ENCODE measurements at regions not wholly inside any gene's neighbourhood (a gene's known extent, or its start where the extent isn't known, plus 50 kb on each side); places are given as distances from the start of the nearest gene placed in this dataset.

DNA sequence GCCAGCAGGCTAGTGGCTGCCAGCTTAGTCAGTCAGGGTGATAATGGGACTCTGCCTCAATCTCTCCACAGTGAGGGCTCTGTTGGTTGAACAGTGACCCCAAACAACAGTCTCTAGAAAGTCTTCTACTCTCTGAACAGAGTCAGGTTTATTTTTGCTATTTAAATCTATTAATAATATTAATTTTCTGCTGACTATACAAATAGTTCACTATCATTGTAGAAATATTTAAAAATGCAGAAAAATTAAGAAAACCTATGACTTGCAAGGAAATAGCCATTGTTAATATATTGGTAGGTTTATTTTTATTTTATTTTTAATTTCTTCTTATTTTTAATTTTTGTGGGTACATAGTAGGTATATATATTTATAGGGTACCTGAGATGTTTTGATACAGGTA lies 67.9 kb upstream of the AADAT start:
- TF ChIP-seq POLR2A (IDR thresholded peaks at IDR 0.05; ENCODE audit: low read length) (no peak), RCOR1 (IDR thresholded peaks at IDR 0.05; ENCODE audit: low read depth, low read length) (no peak), RFX5 (IDR thresholded peaks at IDR 0.05) (no peak), KDM1A (IDR thresholded peaks at IDR 0.05; ENCODE audit: low read depth) (no peak), NR3C1 (IDR thresholded peaks at IDR 0.05) (no peak), RARB (CRISPR knock-in tag; IDR thresholded peaks at IDR 0.05) (no peak), JUN (IDR thresholded peaks at IDR 0.05) (no peak), ZSCAN20 (CRISPR knock-in tag; IDR thresholded peaks at IDR 0.05) (no peak)
- TF ChIP-seq, protein P1, sequence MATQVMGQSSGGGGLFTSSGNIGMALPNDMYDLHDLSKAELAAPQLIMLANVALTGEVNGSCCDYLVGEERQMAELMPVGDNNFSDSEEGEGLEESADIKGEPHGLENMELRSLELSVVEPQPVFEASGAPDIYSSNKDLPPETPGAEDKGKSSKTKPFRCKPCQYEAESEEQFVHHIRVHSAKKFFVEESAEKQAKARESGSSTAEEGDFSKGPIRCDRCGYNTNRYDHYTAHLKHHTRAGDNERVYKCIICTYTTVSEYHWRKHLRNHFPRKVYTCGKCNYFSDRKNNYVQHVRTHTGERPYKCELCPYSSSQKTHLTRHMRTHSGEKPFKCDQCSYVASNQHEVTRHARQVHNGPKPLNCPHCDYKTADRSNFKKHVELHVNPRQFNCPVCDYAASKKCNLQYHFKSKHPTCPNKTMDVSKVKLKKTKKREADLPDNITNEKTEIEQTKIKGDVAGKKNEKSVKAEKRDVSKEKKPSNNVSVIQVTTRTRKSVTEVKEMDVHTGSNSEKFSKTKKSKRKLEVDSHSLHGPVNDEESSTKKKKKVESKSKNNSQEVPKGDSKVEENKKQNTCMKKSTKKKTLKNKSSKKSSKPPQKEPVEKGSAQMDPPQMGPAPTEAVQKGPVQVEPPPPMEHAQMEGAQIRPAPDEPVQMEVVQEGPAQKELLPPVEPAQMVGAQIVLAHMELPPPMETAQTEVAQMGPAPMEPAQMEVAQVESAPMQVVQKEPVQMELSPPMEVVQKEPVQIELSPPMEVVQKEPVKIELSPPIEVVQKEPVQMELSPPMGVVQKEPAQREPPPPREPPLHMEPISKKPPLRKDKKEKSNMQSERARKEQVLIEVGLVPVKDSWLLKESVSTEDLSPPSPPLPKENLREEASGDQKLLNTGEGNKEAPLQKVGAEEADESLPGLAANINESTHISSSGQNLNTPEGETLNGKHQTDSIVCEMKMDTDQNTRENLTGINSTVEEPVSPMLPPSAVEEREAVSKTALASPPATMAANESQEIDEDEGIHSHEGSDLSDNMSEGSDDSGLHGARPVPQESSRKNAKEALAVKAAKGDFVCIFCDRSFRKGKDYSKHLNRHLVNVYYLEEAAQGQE (IDR thresholded peaks at IDR 0.05), result no peak
- TF ChIP-seq, protein P2, sequence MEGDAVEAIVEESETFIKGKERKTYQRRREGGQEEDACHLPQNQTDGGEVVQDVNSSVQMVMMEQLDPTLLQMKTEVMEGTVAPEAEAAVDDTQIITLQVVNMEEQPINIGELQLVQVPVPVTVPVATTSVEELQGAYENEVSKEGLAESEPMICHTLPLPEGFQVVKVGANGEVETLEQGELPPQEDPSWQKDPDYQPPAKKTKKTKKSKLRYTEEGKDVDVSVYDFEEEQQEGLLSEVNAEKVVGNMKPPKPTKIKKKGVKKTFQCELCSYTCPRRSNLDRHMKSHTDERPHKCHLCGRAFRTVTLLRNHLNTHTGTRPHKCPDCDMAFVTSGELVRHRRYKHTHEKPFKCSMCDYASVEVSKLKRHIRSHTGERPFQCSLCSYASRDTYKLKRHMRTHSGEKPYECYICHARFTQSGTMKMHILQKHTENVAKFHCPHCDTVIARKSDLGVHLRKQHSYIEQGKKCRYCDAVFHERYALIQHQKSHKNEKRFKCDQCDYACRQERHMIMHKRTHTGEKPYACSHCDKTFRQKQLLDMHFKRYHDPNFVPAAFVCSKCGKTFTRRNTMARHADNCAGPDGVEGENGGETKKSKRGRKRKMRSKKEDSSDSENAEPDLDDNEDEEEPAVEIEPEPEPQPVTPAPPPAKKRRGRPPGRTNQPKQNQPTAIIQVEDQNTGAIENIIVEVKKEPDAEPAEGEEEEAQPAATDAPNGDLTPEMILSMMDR (IDR thresholded peaks at IDR 0.05), result no peak

Data from A549 (cell line).